Peyer's patch (tissue), 4 donors: ENCODE measurements at regions not wholly inside any gene's neighbourhood (a gene's known extent, or its start where the extent isn't known, plus 50 kb on each side); places are given as distances from the start of the nearest gene placed in this dataset.

ENCODE experiments used
- DNase-seq, 3 donors: peaks; one replicate each; pipeline ENCODE4 v3.0.0-alpha.2; 2017 to 2019
- H3K27ac ChIP-seq, 4 donors: fragments of 200-600 bp; sonication (generic); one replicate each; pipeline ENCODE4 v1.5.1; 2016 to 2019
- H3K27me3 ChIP-seq, 2 donors: fragments of 200-600 bp; sonication (generic); one replicate each; pipeline ENCODE4 v1.5.1; 2019
- H3K36me3 ChIP-seq, 3 donors: fragments of 200-600 bp; sonication (generic); one replicate each; pipeline ENCODE4 v1.5.1; 2016 to 2019
- H3K4me1 ChIP-seq, 4 donors: fragments of 200-600 bp; sonication (generic); one replicate each; pipeline ENCODE4 v1.5.1; 2016 to 2019
- H3K4me3 ChIP-seq, 4 donors: fragments of 200-600 bp; sonication (generic); 1 replicate in 3 of 4; 2 replicates in 1 of 4; pipeline ENCODE4 v1.5.1; 2016 to 2019; ENCODE audit warnings: mild to moderate bottlenecking in 1 of 4
- H3K9me3 ChIP-seq, 4 donors: fragments of 200-600 bp; sonication (generic); one replicate each; pipeline ENCODE4 v1.5.1; 2016 to 2019; ENCODE audit warnings: mild to moderate bottlenecking in 1 of 4
- CTCF ChIP-seq, 6 experiments: fragments of 450-650 bp in 4 of 6; fragments of 200-600 bp in 2 of 6; sonication (generic) in 1 of 6; IDR thresholded peaks; one replicate each; pipeline ENCODE4 v1.5.1; 2017 to 2019; ENCODE audit warnings: antibody characterized with exemption in 6 of 6, mild to moderate bottlenecking in 3 of 6, moderate library complexity in 1 of 6
- POLR2A ChIP-seq, 2 donors: fragments of 450-650 bp; IDR thresholded peaks; one replicate each; pipeline ENCODE4 v1.5.1; 2017; ENCODE audit warnings: antibody characterized with exemption in 2 of 2, mild to moderate bottlenecking in 2 of 2, moderate library complexity in 2 of 2

- Histone ChIP-seq H3K4me3 (no peak overlapping the region), H3K4me1 (peaks cover 0 to 7% (median 0%) of the 10 kb centered on the region in 4 donors), H3K9me3 (no peaks in the 10 kb centered on the region), H3K27me3 (no peaks in the 10 kb centered on the region), H3K27ac (no peak overlapping the region), H3K36me3 (no peaks in the 10 kb centered on the region)
- TF ChIP-seq CTCF (IDR thresholded peaks at IDR 0.05) (no peak), POLR2A (IDR thresholded peaks at IDR 0.05) (no peak)
- DNase-seq = no peak
These were observed 294.1 kb downstream of the KCNRG start for GRCh38 chr13:50309318-50309717.

GRCh38 chr13:50309882-50310594, 294.8 kb downstream of the KCNRG start:
- DNase-seq = no peak
- peaks cover 0 to 7% (median 0%) of the 10 kb centered on the region in 4 donors for H3K4me1 ChIP-seq
- no peaks in the 10 kb centered on the region for H3K9me3 ChIP-seq
- no peaks in the 10 kb centered on the region for H3K27me3 ChIP-seq
- TF ChIP-seq CTCF (IDR thresholded peaks at IDR 0.05) = no peak
- TF ChIP-seq POLR2A (IDR thresholded peaks at IDR 0.05) = no peak
- H3K27ac ChIP-seq = no peak overlapping the region
- H3K36me3 ChIP-seq = no peaks in the 10 kb centered on the region
- H3K4me3 ChIP-seq = no peak overlapping the region

- Histone ChIP-seq H3K4me3 (no peak overlapping the region), H3K9me3 (no peaks in the 10 kb centered on the region), H3K36me3 (no peaks in the 10 kb centered on the region), H3K27me3 (no peaks in the 10 kb centered on the region), H3K27ac (no peak overlapping the region), H3K4me1 (peaks cover 0 to 7% (median 0%) of the 10 kb centered on the region in 4 donors)
- no peak for TF ChIP-seq POLR2A (IDR thresholded peaks at IDR 0.05)
- TF ChIP-seq CTCF (IDR thresholded peaks at IDR 0.05) = no peak
- DNase-seq = no peak
These were observed 295.5 kb downstream of the KCNRG start for GRCh38 chr13:50310734-50311133.

GRCh38 chr13:50318887-50319286, 303.6 kb downstream of the KCNRG start:
- Histone ChIP-seq H3K9me3 (no peaks in the 10 kb centered on the region), H3K27ac (no peak overlapping the region), H3K36me3 (no peaks in the 10 kb centered on the region), H3K4me3 (no peak overlapping the region), H3K4me1 (no peaks in the 10 kb centered on the region), H3K27me3 (no peaks in the 10 kb centered on the region)
- TF ChIP-seq POLR2A (IDR thresholded peaks at IDR 0.05) (no peak), CTCF (IDR thresholded peaks at IDR 0.05) (peak in 1 of 6 experiments; percentile 20)
- DNase-seq = no peak

- Histone ChIP-seq H3K4me3 (no peak overlapping the region), H3K4me1 (no peaks in the 10 kb centered on the region), H3K27me3 (no peaks in the 10 kb centered on the region), H3K36me3 (no peaks in the 10 kb centered on the region), H3K27ac (peak overlapping the region in 1 of 4 donors; percentile 21), H3K9me3 (no peaks in the 10 kb centered on the region)
- TF ChIP-seq CTCF (IDR thresholded peaks at IDR 0.05) (no peak), POLR2A (IDR thresholded peaks at IDR 0.05) (no peak)
- DNase-seq = no peak
These were observed 304.5 kb downstream of the KCNRG start for GRCh38 chr13:50319635-50320255.
